HG03175 (cell line): ENCODE measurements at regions not wholly inside any gene's neighbourhood (a gene's known extent, or its start where the extent isn't known, plus 50 kb on each side); places are given as distances from the start of the nearest gene placed in this dataset.

Source experiments
- ATAC-seq: cut with Tn5 transposase; IDR thresholded peaks from one replicate; pipeline ENCODE4 v1.9.1; 2021; ENCODE audit warnings: mild to moderate bottlenecking, moderate library complexity; ENCODE audit not compliant: unreplicated experiment

DNA sequence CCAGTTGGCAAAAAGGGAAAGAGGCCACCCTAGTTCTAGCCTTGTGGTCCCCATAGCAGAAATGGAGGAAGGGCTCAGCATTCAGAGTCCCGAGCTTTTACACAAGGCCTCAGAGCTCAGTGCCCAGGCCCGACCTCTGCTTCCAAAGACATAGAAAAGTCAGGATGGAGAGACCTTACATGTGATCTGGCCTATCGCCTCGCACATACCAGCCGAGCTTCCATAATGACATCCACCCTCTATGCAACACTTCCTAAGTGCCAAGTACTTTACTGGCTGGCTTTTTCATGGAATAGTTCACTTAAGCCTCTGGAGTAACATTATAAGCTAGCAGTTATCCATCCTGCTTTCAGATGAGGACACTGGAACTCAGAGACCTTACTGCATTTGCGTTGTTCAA lies 275.9 kb downstream of the FAM43A start:
- ATAC-seq, result no peak

DNA sequence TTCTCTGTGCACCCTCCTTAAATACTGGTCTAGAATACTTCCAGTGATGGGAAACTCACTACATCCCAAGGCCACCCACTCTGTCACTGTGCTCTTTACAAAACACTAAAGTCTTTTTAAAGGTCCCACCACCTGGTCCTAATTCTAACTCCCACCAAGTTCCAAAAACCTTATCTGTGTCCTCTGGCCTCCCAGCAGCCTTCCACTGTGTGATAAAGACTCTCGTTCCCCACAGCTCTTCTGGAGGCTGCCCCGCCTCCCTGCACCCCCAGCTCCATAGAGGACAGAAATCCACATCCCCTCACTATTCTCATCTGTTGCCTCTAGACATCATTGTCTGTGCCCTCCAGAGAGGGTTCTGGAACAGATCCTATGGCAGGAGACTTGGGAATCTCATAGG lies 276.4 kb downstream of the FAM43A start:
- ATAC-seq, result no peak

DNA sequence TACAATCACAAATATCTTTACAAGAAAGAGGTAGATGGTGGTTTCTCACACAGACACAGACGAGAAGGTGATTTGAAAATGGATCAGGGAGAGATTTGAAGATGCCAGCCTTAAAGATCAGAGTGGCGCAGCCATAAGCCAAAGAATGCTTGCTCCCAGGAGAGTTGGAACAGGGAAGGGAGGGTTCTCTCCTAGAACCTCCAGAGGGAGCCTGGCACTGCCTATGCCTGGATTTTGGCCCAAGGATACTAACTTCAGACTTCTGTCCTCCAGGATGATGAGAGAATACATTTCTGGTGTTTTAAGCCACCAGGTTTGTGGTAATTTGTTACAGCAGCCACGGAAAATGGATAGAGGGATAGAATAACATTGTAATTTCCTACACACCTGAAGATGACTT lies 279.1 kb downstream of the FAM43A start:
- ATAC-seq, result no peak

DNA sequence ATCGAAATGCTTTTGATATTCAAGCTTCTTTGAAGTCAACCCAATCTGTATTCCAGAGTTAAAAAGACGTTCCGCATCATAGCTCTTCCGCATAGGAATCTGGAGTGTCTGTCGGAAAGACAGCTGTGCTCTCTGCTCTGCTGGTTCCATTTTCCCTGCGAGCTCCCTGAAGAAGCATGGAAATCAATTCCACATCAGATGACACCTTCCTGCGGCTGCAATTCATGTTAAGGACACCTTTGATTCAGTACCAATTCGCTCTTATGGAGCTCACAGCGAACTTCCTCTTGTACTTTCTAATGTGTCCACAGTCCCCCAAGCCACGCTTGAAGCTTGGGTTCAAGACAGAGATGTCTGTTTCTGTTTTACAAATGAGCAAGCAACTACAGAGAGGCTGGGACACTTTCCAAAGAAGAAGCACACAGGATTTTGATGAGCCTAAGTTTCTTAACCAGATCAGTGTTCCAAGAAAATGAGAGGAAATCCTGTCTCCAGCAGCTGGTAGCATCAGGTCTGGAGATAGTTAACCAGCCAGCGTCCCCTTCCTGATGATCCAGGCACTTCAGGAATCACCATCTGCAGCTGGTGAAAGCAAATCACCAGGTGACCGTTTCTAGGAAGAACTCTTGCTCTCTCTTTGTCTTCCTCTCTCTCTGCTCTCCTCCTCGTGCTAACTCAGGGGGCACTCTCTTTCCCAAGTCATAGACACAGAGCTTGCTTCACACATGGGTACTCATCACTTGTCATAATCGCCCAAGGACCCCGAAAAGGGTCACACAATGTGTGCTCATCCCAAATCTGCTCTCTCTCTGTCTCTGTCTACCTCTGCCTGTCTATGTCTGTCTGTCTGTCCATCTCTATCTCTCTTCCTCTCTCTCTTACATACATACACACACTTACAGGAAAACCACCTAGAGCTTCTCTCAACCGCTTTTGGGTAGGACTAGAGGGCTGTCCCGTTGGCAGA lies 281.8 kb downstream of the FAM43A start:
- ATAC-seq, result no peak

DNA sequence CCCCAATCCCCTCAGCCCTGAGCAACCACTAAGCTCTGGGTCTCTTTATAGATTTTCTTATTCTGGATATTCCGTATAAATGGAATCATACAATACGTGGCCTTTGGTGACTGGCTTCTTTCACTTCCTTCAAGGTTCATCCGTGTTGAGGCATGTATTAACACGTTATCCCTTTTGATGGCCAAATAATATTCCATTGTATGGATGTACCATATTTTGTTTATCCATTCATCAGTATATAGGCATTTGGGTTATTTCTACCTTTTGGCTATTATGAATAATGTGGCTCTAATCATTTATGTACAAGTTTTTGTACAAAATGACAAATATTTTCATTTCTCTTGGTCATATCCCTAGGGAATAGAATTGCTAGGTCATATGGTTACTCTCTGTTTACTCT lies 284.4 kb downstream of the FAM43A start:
- no peak for ATAC-seq

DNA sequence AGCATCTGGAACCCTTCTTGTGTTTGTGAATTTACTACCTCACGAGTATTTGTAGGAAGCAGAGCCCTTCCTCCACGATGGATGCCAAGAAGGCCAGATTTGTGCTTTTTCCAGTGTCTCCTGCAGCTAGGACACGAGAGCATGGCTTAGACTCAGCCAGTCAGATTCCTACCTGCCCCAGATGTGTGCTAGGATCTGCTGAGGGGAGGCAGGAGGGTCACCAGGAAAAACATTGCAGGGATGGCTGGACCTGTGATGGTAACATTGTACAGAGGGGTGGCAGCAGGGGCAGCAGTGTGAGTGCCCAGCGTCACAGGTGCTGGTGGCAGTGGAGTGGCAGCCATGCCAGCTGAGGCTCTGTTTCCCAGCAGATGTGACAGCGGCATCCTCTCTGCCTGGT lies 285.3 kb downstream of the FAM43A start:
- no peak for ATAC-seq

DNA sequence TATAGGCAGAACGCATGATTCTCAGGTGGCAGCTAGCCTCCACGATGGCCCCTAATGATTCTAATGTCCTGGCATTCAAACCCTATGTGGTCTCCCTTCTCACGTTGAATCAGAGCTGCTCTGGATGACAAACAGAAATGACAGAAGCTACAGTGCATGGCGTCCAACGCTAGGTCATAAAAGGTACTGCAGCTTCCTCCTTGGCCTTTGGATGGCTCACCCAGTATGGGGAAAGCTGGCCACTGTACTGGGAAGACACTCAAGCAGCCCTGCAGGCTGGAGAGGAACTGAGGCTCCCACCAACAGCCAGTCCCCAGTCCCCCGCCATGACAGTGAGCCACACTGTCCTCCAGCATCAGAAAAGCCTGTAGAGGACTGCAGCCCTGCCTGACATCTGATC lies 286.3 kb downstream of the FAM43A start:
- no peak for ATAC-seq

DNA sequence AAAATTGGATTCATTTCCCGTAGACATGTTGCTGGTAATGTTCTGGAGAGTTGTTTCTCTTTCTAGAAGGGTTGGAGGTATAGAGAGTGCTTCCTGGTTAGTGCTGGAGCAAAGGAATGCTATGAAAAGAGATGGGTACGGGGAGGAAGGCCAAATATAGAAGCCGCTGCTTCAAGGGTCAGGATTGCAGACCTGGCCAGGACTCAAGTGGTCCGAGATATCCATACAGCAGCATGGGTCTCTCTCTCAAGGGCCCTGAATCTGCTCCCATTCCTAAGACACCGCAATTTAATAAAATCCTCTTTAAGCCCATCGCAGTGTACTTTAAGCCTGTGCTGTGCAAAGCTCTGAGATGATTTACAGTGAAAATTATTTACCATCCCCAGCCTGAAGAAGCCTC lies 287.0 kb downstream of the FAM43A start:
- no peak for ATAC-seq

DNA sequence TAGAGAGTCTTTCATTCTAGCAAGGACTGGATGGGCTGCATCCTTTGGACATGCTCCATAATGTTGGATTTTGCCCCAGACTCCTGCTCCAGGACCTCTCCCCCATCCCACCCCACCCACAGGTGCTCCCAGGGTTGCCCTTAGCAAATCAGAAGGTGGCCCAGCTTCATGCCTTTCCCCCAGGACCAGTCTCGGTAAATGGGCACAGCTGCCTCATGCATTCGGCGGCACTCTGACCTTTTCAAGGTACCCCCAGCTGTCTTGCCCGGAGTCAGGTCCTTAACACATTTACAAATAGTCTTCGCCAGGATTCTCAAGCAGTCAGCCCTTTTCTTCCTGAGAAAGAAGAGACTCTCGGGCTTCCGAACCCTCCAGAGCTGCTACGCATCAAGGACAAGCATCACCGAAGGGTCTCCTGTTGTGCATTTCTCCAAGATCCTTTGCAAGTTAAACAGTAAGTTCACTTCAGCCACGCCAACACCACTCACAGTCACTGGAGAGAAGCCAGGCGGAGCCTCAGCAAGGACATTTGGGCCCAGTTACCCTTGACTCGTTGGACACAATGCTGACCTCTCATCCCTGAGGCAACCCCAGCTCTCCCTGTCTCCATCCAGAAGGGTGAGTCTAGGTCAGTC lies 287.8 kb downstream of the FAM43A start:
- no peak for ATAC-seq

DNA sequence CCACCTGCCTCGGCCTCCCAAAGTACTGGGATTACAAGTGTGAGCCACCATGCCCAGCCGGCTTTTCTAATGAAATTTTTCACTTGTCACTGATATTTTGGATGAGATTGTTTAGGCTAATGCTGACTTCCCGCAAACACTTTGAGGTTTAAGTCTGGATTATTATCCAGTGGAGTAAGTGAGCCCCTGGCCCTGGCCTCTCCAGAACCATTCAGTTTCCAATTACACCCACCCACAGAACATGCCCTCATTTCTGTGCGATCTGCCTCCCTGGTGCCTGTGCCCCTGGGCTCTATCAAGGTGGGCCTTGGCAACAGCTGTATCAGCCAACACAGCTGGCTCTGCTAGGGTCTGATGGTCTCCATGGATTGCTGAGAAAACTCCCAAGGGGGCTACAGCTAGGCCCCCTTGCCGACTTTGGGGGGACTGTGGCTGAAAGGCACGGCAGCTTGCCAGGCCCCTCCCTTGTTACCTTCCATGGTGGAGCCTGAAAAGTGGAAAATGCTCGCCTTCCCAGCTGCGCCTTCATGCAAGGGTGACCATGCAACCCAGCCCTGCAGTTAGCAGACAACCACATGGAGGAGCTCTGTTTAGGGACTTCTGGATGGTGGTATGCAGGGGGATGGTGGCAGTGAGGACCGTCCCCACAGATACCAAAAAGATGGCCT lies 288.9 kb downstream of the FAM43A start:
- ATAC-seq, result no peak

DNA sequence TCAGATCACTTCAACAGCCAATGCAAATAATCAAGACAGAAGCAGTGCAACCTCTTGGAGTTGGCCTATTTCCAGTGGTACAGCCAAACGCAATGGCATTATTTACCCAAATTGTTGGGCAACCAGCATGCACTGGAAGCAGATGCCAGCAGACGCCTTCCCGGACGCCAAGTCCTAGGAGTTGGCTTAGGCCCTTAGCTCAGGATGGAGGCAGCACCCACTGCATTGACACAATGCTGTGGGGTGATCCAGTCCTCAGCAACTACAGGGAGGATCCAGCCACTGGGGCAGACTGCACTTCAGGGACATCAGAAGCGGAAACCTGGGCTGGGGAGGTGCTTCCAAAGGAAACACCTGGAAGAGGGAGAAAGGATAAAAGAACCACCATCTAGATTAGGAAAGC lies 290.4 kb downstream of the FAM43A start:
- ATAC-seq, result no peak

DNA sequence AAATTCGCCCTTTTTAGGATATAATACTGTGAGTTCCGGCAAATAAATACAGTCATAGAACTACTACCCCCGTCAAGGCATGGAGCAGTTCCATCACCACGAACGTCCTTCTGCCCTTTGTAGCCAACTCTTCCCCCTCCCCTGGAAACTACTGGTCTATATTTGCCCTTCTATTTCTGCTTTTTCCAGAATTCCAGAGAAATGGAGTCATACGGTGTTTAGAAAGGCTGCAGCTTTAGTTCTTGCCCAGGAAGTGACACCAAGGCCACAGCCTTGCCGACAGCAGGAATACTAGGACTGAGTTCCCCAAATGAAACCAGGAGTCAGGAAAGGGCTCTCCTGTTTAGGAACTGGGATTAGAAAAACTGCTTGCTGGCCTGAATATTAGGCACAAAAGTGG lies 291.2 kb downstream of the FAM43A start:
- no peak for ATAC-seq

DNA sequence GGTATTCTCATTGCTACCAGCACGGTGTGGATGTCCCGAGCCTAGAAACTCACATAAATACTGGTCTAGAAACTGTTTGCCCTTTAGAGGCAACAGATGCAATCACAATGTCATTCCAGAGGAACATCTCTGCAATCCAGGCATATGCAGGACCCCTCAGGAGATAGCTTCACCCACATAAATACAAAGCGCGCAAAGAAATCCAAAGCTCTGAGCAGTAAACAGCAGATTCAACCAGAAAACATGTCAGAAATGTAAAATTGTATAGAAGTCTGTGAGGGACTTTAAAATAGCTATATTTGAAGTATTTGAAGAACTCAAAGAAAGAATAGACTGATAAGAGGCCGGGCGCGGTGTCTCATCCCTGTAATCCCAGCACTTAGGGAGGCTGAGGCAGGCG lies 291.7 kb downstream of the FAM43A start:
- no peak for ATAC-seq

DNA sequence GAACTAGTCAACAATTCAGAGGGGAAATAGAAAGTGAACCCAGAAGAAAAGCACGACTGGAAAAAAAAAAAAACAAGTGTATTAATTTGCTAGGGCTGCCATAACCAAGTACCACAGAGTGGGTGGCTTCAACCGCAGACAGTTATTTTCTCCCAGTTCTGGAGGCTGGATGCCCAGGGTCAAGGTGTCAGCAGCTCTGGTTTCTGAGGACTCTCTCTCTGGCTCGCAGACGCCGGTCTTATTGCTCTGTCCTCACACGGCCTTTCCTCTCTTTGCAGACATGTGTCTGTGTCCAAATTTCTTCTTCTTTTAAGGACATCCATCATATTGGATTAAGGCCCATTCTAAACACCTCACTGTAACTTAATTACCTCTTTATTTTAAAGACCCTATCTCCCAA lies 291.8 kb downstream of the XXYLT1 start:
- ATAC-seq, result no peak

DNA sequence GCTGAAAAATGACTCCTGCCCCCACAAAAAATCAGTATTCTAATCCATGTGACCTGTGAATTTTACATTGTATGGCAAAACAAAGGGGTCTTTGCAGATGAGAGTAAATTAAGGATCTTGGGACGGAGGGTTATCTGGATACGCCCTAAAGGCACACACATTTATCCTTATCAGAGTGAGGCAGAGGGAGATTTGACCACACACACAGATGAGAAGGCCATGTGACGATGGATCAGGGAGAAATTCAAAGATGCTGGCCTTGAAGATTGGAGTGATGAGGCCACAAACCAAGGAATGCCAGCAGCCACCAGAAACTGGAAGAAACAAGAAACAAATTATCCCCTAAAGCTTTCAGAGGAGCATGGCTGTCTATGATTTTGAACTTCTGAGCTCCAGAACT lies 288.5 kb downstream of the XXYLT1 start:
- ATAC-seq, result no peak

DNA sequence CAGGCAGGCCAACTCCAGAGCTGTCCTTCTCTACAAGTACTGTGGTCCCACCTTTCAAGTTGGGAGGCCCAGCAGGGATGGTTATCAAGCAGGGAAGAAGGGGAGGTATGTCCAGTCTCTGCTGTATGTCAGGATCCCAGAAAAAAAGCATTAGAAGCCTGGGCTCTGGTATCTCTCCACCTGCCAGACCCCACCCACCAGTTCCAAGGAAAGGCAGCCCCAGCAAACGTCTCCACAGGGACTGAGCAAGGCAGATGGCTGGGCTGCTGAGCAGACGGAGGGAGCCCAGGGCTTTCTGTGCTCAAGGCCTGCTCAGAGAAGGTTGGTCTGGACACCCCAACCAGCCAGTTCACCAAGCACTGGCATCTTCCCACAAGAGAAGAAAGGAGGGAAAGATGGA lies 287.8 kb downstream of the XXYLT1 start:
- ATAC-seq, result no peak

DNA sequence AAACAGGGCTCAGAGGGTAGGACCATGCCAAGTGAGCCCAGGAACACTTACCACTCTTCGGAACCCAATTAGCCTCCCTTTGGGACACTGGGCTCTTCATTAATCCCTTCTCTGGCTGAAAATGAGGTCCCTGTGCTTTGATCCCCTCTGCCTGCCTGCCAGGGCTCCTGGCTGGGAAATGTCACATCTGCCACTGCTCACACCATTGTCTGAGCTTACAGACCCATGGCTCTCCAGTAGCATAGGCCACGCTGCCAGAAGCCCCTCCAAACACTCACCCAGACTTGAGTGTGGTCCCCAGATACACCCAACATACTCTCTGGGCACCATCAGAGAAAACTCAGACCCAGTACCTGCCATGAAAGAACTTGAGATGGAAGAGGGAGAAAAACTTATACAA lies 287.3 kb downstream of the XXYLT1 start:
- ATAC-seq, result no peak

DNA sequence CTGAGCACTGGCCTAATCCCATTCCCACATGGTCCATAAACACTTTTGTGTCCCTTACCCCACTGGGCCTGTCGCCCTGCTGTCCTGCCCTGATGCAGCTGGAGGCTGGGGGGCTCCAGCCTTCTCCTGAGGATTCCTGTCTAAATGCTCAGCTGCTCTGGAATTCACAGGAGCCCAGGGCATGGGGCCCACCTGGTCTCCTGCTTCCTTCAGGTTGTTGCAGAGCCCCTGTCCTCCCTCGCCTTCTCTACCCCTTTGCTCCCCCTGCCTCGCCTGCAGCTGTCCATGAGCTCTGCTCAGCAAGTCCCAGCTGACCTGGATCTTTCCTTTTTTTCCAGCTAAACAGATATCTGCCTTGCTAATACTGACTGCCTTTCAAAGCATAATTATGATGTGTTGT lies 286.9 kb downstream of the XXYLT1 start:
- ATAC-seq, result no peak

DNA sequence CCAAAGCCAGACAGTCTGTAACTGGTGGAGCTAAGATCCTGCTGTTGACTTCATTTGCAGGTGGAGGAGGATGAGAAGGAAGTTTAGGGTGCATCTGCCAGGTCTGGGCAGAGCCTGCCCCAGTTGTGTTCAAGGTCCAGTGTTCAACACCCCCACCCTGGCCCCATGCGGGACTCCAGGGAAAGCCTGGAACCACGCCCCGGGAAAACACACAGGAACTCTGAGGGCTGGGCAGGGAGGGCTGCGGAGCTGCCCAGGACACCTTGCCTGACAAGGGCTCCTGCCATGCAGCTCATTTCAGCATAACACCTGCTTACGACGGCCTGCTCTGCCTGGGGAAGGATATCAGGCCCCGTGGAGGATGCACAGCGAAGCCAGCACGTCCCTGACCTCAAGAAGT lies 286.3 kb downstream of the XXYLT1 start:
- no peak for ATAC-seq

DNA sequence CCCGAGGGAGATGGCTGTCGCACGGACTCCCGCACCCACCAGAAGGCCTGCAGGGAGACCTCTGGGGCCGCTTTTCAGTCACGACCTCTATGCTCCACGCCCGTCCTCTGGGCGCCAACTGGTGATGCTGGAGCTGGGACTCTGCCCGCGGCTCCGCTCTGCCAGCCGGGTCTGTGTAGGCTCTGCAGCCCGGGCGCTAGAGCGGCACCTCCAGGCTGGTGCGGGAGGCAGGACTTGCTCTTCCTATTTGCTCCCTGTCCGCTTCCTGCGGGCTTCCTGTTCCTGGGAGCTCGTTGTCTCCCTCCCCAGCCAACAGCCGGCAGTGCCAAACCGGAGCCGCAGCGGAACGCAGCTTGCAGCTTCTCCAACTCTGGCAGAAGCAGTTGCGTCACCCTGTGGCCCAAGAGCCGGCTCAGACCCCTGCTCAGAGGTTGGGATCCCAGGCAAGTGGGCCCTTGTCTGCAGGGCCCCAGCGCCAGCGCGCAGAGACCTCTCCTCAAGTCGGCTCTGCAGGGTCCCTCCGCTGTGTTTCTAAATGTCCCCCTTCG lies 285.9 kb downstream of the XXYLT1 start:
- ATAC-seq, result no peak

DNA sequence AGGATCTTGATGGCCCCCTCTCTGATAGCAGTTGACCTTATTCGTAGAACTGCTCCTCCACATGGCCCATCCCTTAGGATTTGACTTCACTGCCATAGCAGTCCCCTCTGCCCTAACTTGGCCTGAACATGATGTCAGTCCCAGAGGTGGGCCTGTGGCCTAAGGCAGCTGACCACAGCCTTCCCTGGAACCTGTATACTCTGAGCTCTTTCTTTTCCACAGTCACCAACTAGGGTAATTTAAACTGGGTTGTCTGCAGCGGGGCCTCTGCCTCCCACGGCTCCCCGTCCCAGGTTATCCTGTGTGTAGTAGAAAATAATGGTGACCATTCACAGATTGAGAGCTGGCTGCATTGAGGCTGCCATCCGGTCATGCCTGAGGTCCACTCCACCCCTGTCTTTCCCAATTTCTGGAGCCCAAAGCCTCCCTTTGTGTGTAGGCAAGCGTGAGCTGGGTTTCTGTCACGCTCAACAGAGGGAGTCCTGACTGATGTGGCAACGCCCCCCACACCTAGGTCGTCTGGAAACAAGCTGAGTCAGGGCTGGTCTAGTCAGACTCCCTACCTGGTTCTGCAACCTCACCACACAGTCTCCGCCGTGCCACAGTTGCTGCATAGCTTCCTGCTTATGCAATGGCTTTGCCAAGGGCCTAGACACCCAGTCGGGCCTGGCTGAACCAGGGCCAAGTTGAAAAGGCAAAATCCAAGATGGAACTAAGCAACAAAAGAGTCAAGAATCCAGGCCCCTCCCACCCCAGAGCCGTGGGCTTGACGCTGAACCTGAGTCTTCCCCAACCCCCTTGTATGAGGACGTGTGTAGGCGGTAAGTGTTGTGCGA lies 284.5 kb downstream of the XXYLT1 start:
- no peak for ATAC-seq
